Liver (tissue), 3 donors: ENCODE measurements at regions not wholly inside any gene's neighbourhood (a gene's known extent, or its start where the extent isn't known, plus 50 kb on each side); places are given as distances from the start of the nearest gene placed in this dataset.

ENCODE experiments used
- ATF3 ChIP-seq: IDR thresholded peaks from 2 replicates; pipeline ENCODE4 v1.6.1; 2016; ENCODE audit warnings: antibody characterized with exemption
- CTCF ChIP-seq: fragments of 150-350 bp; IDR thresholded peaks from 2 replicates; pipeline ENCODE4 v1.5.1; 2017; ENCODE audit warnings: improper control_type of control experiment, low read depth, low read length; ENCODE audit not compliant: missing input control
- EGR1 ChIP-seq, 2 donors: IDR thresholded peaks; 2 replicates each; pipeline ENCODE4 v1.6.1; 2016 to 2018; ENCODE audit warnings: antibody characterized with exemption in 2 of 2, low read depth in 2 of 2
- GABPA ChIP-seq, 2 donors: IDR thresholded peaks in 1 of 2; conservative IDR thresholded peaks in 1 of 2; 2 replicates each; pipeline ENCODE4 v1.6.1; 2016; ENCODE audit warnings: antibody characterized with exemption in 2 of 2, mild to moderate bottlenecking in 1 of 2, moderate library complexity in 1 of 2
- MAX ChIP-seq: IDR thresholded peaks from 2 replicates; pipeline ENCODE4 v1.6.1; 2016; ENCODE audit warnings: antibody characterized with exemption
- RAD21 ChIP-seq, 2 donors: IDR thresholded peaks; 2 replicates each; pipeline ENCODE4 v1.6.1; 2016; ENCODE audit warnings: antibody characterized with exemption in 2 of 2, mild to moderate bottlenecking in 2 of 2
- REST ChIP-seq: IDR thresholded peaks from 2 replicates; pipeline ENCODE4 v1.6.1; 2016; ENCODE audit warnings: antibody characterized with exemption, mild to moderate bottlenecking
- RXRA ChIP-seq, 2 donors: IDR thresholded peaks; 2 replicates each; pipeline ENCODE4 v1.6.1; 2017 to 2018; ENCODE audit warnings: antibody characterized with exemption in 2 of 2, mild to moderate bottlenecking in 1 of 2
- SP1 ChIP-seq: IDR thresholded peaks from 2 replicates; pipeline ENCODE4 v1.6.1; 2018; ENCODE audit warnings: antibody characterized with exemption, mild to moderate bottlenecking
- TAF1 ChIP-seq: conservative IDR thresholded peaks from 2 replicates; pipeline ENCODE4 v1.6.1; 2016; ENCODE audit warnings: antibody characterized with exemption, mild to moderate bottlenecking
- ZBTB33 ChIP-seq: IDR thresholded peaks from 2 replicates; pipeline ENCODE4 v1.6.1; 2016; ENCODE audit warnings: antibody characterized with exemption
- donor health status: healthy.
- donor health status: healthy.

- TF ChIP-seq TAF1 (no peak), ZBTB33 (no peak), CTCF (no peak), GABPA (IDR thresholded peaks at IDR 0.05 in 1 of 2, conservative IDR thresholded peaks at IDR 0.05 in 1 of 2) (no peak), REST (no peak), EGR1 (IDR thresholded peaks at IDR 0.05; ENCODE audit: low read depth in 2 of 2) (no peak), RXRA (IDR thresholded peaks at IDR 0.05) (no peak), MAX (no peak), SP1 (no peak), ATF3 (no peak), RAD21 (IDR thresholded peaks at IDR 0.05) (no peak)
Observed at GRCh38 chr2:123073371-123073770, 951.7 kb upstream of the CNTNAP5 start.
